PC-9 (cell line): ENCODE measurements at regions not wholly inside any gene's neighbourhood (a gene's known extent, or its start where the extent isn't known, plus 50 kb on each side); places are given as distances from the start of the nearest gene placed in this dataset.

ENCODE experiments used
- BruUV-seq: library from RNA; stranded (reverse); fragments of 400-500 nt; replicated peaks from 2 replicates; lab custom pipeline; 2021; lab: Mats Ljungman, UMichigan
- CTCF ChIA-PET: fragments of 300-600 bp; sonication (Branson Sonifier 250); formaldehyde crosslinking; loops from one replicate; lab custom pipeline; 2022; ENCODE audit warnings: antibody characterized with exemption; lab: Charles Lee
- POLR2A ChIA-PET: fragments of 300-600 bp; sonication (Branson Sonifier 250); formaldehyde crosslinking; loops from one replicate; lab custom pipeline; 2022; ENCODE audit warnings: antibody characterized with exemption; ENCODE audit not compliant: unreplicated experiment; lab: Charles Lee
- DNase-seq, 2 experiments: peaks; one replicate each; pipeline versions ENCODE4 v3.0.0 to v3.0.0-alpha.2; 2015 to 2022; ENCODE audit warnings: mixed read lengths in 1 of 2
- H2AFZ ChIP-seq: fragments of 200-600 bp; sonication (generic); 2 replicates; pipeline ENCODE4 v1.8.1; 2017; ENCODE audit warnings: antibody characterized with exemption
- H3F3A ChIP-seq: fragments of 200-600 bp; sonication (generic); 2 replicates; pipeline ENCODE4 v1.8.1; 2017; ENCODE audit warnings: antibody characterized with exemption, mild to moderate bottlenecking, low read depth; ENCODE audit not compliant: insufficient read depth
- H3K27ac ChIP-seq: fragments of 200-600 bp; sonication (generic); 2 replicates; pipeline ENCODE4 v1.6.1; 2016; ENCODE audit warnings: mixed run types
- H3K27me3 ChIP-seq: fragments of 200-600 bp; sonication (generic); 2 replicates; pipeline ENCODE4 v1.6.1; 2016; ENCODE audit warnings: low read depth, mixed run types; ENCODE audit not compliant: insufficient read depth
- H3K36me3 ChIP-seq: fragments of 200-600 bp; sonication (generic); 2 replicates; pipeline ENCODE4 v1.6.1; 2016; ENCODE audit warnings: low read depth, mixed run types
- H3K4me1 ChIP-seq: fragments of 200-600 bp; sonication (generic); replicated peaks from 2 replicates; pipeline ENCODE4 v1.6.1; 2016; ENCODE audit warnings: mixed run types; ENCODE audit not compliant: insufficient read depth
- H3K4me2 ChIP-seq: fragments of 200-600 bp; sonication (generic); 2 replicates; pipeline ENCODE4 v1.6.1; 2017; ENCODE audit warnings: mixed run types
- H3K4me3 ChIP-seq: fragments of 200-600 bp; sonication (generic); 2 replicates; pipeline ENCODE4 v1.6.1; 2016; ENCODE audit warnings: mixed run types
- H3K79me2 ChIP-seq: fragments of 200-600 bp; sonication (generic); 2 replicates; pipeline ENCODE4 v1.6.1; 2017; ENCODE audit warnings: low read depth, mixed run types
- H3K9me2 ChIP-seq: fragments of 200-600 bp; sonication (generic); 2 replicates; pipeline ENCODE4 v1.8.1; 2017; ENCODE audit warnings: mild to moderate bottlenecking; ENCODE audit not compliant: insufficient read depth
- H3K9me3 ChIP-seq: fragments of 200-600 bp; sonication (generic); 2 replicates; pipeline ENCODE4 v1.8.1; 2016; ENCODE audit warnings: low read depth; ENCODE audit not compliant: insufficient read depth
- H4K20me1 ChIP-seq: fragments of 200-600 bp; sonication (generic); 2 replicates; pipeline ENCODE4 v1.8.1; 2017; ENCODE audit not compliant: insufficient read depth
- EZH2 ChIP-seq: fragments of 200-600 bp; sonication (generic); IDR thresholded peaks from 2 replicates; pipeline ENCODE4 v1.8.0; 2017; ENCODE audit warnings: antibody characterized with exemption, low read depth
- intact Hi-C: fragments of 100-400 bp; cut with micrococcal nuclease; formaldehyde crosslinking; loops from one replicate; pipeline ENCODE4 v1.10.0; 2022; ENCODE audit not compliant: unreplicated experiment
- TF ChIP-seq, protein P1 (sequence below): fragments of 200-600 bp; sonication (generic); conservative IDR thresholded peaks from 2 replicates; pipeline ENCODE4 v1.6.1; 2017; ENCODE audit warnings: mixed run types, antibody characterized with exemption, mild to moderate bottlenecking, moderate library complexity

- no peaks in the 10 kb centered on the region for H3K36me3 ChIP-seq
- no peak overlapping the region for H3K27ac ChIP-seq
- H3K4me1 ChIP-seq, result no peaks in the 10 kb centered on the region
- intact Hi-C loops, result no loop called here
- CTCF ChIA-PET, result no interaction called here
- no peaks in the 10 kb centered on the region for H3K9me2 ChIP-seq
- H3K27me3 ChIP-seq, result no peaks in the 10 kb centered on the region
- POLR2A ChIA-PET, result no interaction called here
- H3F3A ChIP-seq, result no peaks in the 10 kb centered on the region
- no peaks in the 10 kb centered on the region for H3K79me2 ChIP-seq
- H3K4me2 ChIP-seq, result no peak overlapping the region
- H4K20me1 ChIP-seq, result no peaks in the 10 kb centered on the region
- peaks cover 2% of the 10 kb centered on the region; the same call in 1 of the 2 replicates for H3K9me3 ChIP-seq
- TF ChIP-seq, protein P1, sequence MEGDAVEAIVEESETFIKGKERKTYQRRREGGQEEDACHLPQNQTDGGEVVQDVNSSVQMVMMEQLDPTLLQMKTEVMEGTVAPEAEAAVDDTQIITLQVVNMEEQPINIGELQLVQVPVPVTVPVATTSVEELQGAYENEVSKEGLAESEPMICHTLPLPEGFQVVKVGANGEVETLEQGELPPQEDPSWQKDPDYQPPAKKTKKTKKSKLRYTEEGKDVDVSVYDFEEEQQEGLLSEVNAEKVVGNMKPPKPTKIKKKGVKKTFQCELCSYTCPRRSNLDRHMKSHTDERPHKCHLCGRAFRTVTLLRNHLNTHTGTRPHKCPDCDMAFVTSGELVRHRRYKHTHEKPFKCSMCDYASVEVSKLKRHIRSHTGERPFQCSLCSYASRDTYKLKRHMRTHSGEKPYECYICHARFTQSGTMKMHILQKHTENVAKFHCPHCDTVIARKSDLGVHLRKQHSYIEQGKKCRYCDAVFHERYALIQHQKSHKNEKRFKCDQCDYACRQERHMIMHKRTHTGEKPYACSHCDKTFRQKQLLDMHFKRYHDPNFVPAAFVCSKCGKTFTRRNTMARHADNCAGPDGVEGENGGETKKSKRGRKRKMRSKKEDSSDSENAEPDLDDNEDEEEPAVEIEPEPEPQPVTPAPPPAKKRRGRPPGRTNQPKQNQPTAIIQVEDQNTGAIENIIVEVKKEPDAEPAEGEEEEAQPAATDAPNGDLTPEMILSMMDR, result no peak
- no peak for TF ChIP-seq EZH2
- H2AFZ ChIP-seq, result no peak overlapping the region
- DNase-seq, result no peak
- H3K4me3 ChIP-seq, result no peak overlapping the region
- BruUV-seq, result no TSS peak
These were observed 101.2 kb downstream of the MCFD2 start for GRCh38 chr2:46814160-46814961.

- no peaks in the 10 kb centered on the region for H3K4me1 ChIP-seq
- POLR2A ChIA-PET, result no interaction called here
- no peaks in the 10 kb centered on the region for H3K9me3 ChIP-seq
- TF ChIP-seq, protein P1, result no peak
- TF ChIP-seq EZH2, result no peak
- no peak overlapping the region for H3K4me3 ChIP-seq
- no TSS peak for BruUV-seq
- intact Hi-C loops, result no loop called here
- no peak for DNase-seq
- no peaks in the 10 kb centered on the region for H3K27me3 ChIP-seq
- H3K36me3 ChIP-seq, result no peaks in the 10 kb centered on the region
- H3K27ac ChIP-seq, result no peak overlapping the region
- no peaks in the 10 kb centered on the region for H3K9me2 ChIP-seq
- H3F3A ChIP-seq, result no peaks in the 10 kb centered on the region
- H3K4me2 ChIP-seq, result no peak overlapping the region
- no peak overlapping the region for H2AFZ ChIP-seq
- no peaks in the 10 kb centered on the region for H4K20me1 ChIP-seq
- H3K79me2 ChIP-seq, result no peaks in the 10 kb centered on the region
- CTCF ChIA-PET, result no interaction called here
These were observed 101.9 kb downstream of the MCFD2 start for GRCh38 chr2:46813680-46814079.

GRCh38 chr2:46813020-46813415 lies 102.6 kb downstream of the MCFD2 start:
- Histone ChIP-seq H4K20me1 (no peaks in the 10 kb centered on the region), H3K4me3 (no peak overlapping the region), H3K4me2 (no peak overlapping the region), H3K9me3 (no peaks in the 10 kb centered on the region), H3K79me2 (no peaks in the 10 kb centered on the region), H2AFZ (no peak overlapping the region), H3F3A (no peaks in the 10 kb centered on the region), H3K4me1 (no peaks in the 10 kb centered on the region), H3K27me3 (no peaks in the 10 kb centered on the region), H3K9me2 (no peaks in the 10 kb centered on the region), H3K27ac (no peak overlapping the region), H3K36me3 (no peaks in the 10 kb centered on the region)
- intact Hi-C loops, result no loop called here
- BruUV-seq, result no TSS peak
- TF ChIP-seq, protein P1, result no peak
- TF ChIP-seq EZH2, result no peak
- no peak for DNase-seq
- ChIA-PET POLR2A (no interaction called here), CTCF (no interaction called here)
